Right atrium auricular region (tissue), 2 donors: ENCODE measurements at regions not wholly inside any gene's neighbourhood (a gene's known extent, or its start where the extent isn't known, plus 50 kb on each side); places are given as distances from the start of the nearest gene placed in this dataset.

Experiments used
- DNase-seq: peaks from one replicate; pipeline ENCODE4 v3.0.0-alpha.2; 2019; ENCODE audit warnings: low spot score
- H3K27ac ChIP-seq, 2 donors: fragments of 200-600 bp; sonication (generic); 1 replicate in 1 of 2; 2 replicates in 1 of 2; pipeline ENCODE4 v1.5.1; 2016 to 2019
- H3K27me3 ChIP-seq, 2 donors: fragments of 200-600 bp; sonication (generic); one replicate each; pipeline versions ENCODE4 v1.5.1 to v1.6.0; 2017 to 2019
- H3K36me3 ChIP-seq: fragments of 200-600 bp; sonication (generic); one replicate; pipeline ENCODE4 v1.5.1; 2016
- H3K4me1 ChIP-seq, 2 donors: fragments of 200-600 bp; sonication (generic); one replicate each; pipeline versions ENCODE4 v1.5.1 to v1.6.0; 2017 to 2019
- H3K4me3 ChIP-seq, 2 donors: fragments of 200-600 bp; sonication (generic); 1 replicate in 1 of 2; 2 replicates in 1 of 2; pipeline ENCODE4 v1.5.1; 2017 to 2019; ENCODE audit warnings: mild to moderate bottlenecking in 1 of 2, moderate library complexity in 1 of 2
- H3K9me3 ChIP-seq, 2 donors: fragments of 200-600 bp; sonication (generic); one replicate each; pipeline ENCODE4 v1.5.1; 2019
- CTCF ChIP-seq, 2 donors: fragments of 200-600 bp; sonication (generic); IDR thresholded peaks; one replicate each; pipeline ENCODE4 v1.5.1; 2019; ENCODE audit warnings: antibody characterized with exemption in 2 of 2

GRCh38 chr1:58931024-58931423 is 147.2 kb upstream of the JUN start:
- Histone ChIP-seq H3K27me3 (no peaks in the 10 kb centered on the region), H3K4me1 (no peaks in the 10 kb centered on the region), H3K36me3 (no peaks in the 10 kb centered on the region), H3K9me3 (no peaks in the 10 kb centered on the region), H3K4me3 (no peak overlapping the region), H3K27ac (no peak overlapping the region)
- DNase-seq: no peak
- no peak for TF ChIP-seq CTCF (IDR thresholded peaks at IDR 0.05)

GRCh38 chr1:58931756-58932155 is 147.9 kb upstream of the JUN start:
- no peaks in the 10 kb centered on the region for H3K27me3 ChIP-seq
- no peaks in the 10 kb centered on the region for H3K36me3 ChIP-seq
- DNase-seq: no peak
- H3K9me3 ChIP-seq: no peaks in the 10 kb centered on the region
- no peak overlapping the region for H3K4me3 ChIP-seq
- H3K27ac ChIP-seq: no peak overlapping the region
- H3K4me1 ChIP-seq: no peaks in the 10 kb centered on the region
- no peak for TF ChIP-seq CTCF (IDR thresholded peaks at IDR 0.05)

GRCh38 chr1:58932859-58933598 is 149.2 kb upstream of the JUN start:
- no peak overlapping the region for H3K27ac ChIP-seq

GRCh38 chr1:58933599-58933926 is 149.7 kb upstream of the JUN start:
- no peak for DNase-seq
- Histone ChIP-seq H3K27me3 (no peaks in the 10 kb centered on the region), H3K9me3 (no peaks in the 10 kb centered on the region)

More at GRCh38 chr1:58932859-58933598, 149.2 kb upstream of the JUN start:
- H3K4me3 ChIP-seq: no peak overlapping the region
- TF ChIP-seq CTCF (IDR thresholded peaks at IDR 0.05): no peak
- H3K4me1 ChIP-seq: no peaks in the 10 kb centered on the region
- no peaks in the 10 kb centered on the region for H3K9me3 ChIP-seq
- H3K27me3 ChIP-seq: no peaks in the 10 kb centered on the region
- peak; percentile 56 for DNase-seq
- H3K36me3 ChIP-seq: no peaks in the 10 kb centered on the region

GRCh38 chr1:58934706-58935105 is 150.9 kb upstream of the JUN start:
- no peak for DNase-seq
- no peaks in the 10 kb centered on the region for H3K27me3 ChIP-seq
- H3K9me3 ChIP-seq: no peaks in the 10 kb centered on the region
- no peak overlapping the region for H3K4me3 ChIP-seq
- H3K4me1 ChIP-seq: no peaks in the 10 kb centered on the region
- TF ChIP-seq CTCF (IDR thresholded peaks at IDR 0.05): no peak
- no peak overlapping the region for H3K27ac ChIP-seq
- no peaks in the 10 kb centered on the region for H3K36me3 ChIP-seq

More at GRCh38 chr1:58933599-58933926, 149.7 kb upstream of the JUN start:
- no peaks in the 10 kb centered on the region for H3K36me3 ChIP-seq
- no peak overlapping the region for H3K4me3 ChIP-seq
- H3K27ac ChIP-seq: no peak overlapping the region
- H3K4me1 ChIP-seq: no peaks in the 10 kb centered on the region
- no peak for TF ChIP-seq CTCF (IDR thresholded peaks at IDR 0.05)

- TF ChIP-seq CTCF (IDR thresholded peaks at IDR 0.05): no peak
- Histone ChIP-seq H3K4me1 (no peaks in the 10 kb centered on the region), H3K36me3 (no peaks in the 10 kb centered on the region), H3K27me3 (no peaks in the 10 kb centered on the region), H3K9me3 (no peaks in the 10 kb centered on the region), H3K27ac (no peak overlapping the region), H3K4me3 (no peak overlapping the region)
- DNase-seq: no peak
Observed at GRCh38 chr1:58936973-58937372, 153.1 kb upstream of the JUN start.
